H9 (cell line): ENCODE measurements at regions not wholly inside any gene's neighbourhood (a gene's known extent, or its start where the extent isn't known, plus 50 kb on each side); places are given as distances from the start of the nearest gene placed in this dataset.

Source experiments
- DNase-seq: peaks from one replicate; pipeline ENCODE4 v3.0.0-alpha.2; 2017
- H2AFZ ChIP-seq: one replicate; pipeline ENCODE4 v1.6.1; 2013; ENCODE audit warnings: mild to moderate bottlenecking, low read length, control low read depth, moderate library complexity
- H2AK5ac ChIP-seq: 2 replicates; pipeline ENCODE4 v1.6.1; 2013; ENCODE audit warnings: low read length, control low read depth, mixed read lengths; ENCODE audit not compliant: insufficient read length
- H2BK120ac ChIP-seq: one replicate; pipeline ENCODE4 v1.6.1; 2013; ENCODE audit warnings: low read depth, mild to moderate bottlenecking, low read length, control low read depth, inconsistent platforms; ENCODE audit not compliant: poor library complexity, severe bottlenecking
- H2BK12ac ChIP-seq: 2 replicates; pipeline ENCODE4 v1.6.1; 2013; ENCODE audit warnings: low read length, control low read depth, mixed read lengths, low read depth; ENCODE audit not compliant: insufficient read length
- H2BK15ac ChIP-seq: 2 replicates; pipeline ENCODE4 v1.6.1; 2013; ENCODE audit warnings: low read depth, low read length, control low read depth
- H2BK20ac ChIP-seq: one replicate; pipeline ENCODE4 v1.6.1; 2013; ENCODE audit warnings: low read depth, mild to moderate bottlenecking, low read length, control low read depth, inconsistent platforms; ENCODE audit not compliant: poor library complexity, severe bottlenecking
- H2BK5ac ChIP-seq: 2 replicates; pipeline ENCODE4 v1.6.1; 2013; ENCODE audit warnings: low read length, control low read depth, mixed read lengths; ENCODE audit not compliant: insufficient read length
- H3K14ac ChIP-seq: 2 replicates; pipeline ENCODE4 v1.6.1; 2013; ENCODE audit warnings: low read length, control low read depth; ENCODE audit not compliant: insufficient read depth
- H3K18ac ChIP-seq: 2 replicates; pipeline ENCODE4 v1.6.1; 2013; ENCODE audit warnings: low read depth, mild to moderate bottlenecking, mixed read lengths, low read length, control low read depth; ENCODE audit not compliant: insufficient read length
- H3K23ac ChIP-seq: 2 replicates; pipeline ENCODE4 v1.6.1; 2013; ENCODE audit warnings: low read length, control low read depth, mixed read lengths, low read depth; ENCODE audit not compliant: insufficient read length
- H3K23me2 ChIP-seq: 2 replicates; pipeline ENCODE4 v1.6.1; 2013; ENCODE audit warnings: low read depth, mild to moderate bottlenecking, mixed read lengths, low read length, control low read depth; ENCODE audit not compliant: insufficient read length, poor library complexity, severe bottlenecking
- H3K27ac ChIP-seq: 2 replicates; pipeline ENCODE4 v1.5.1; 2013; ENCODE audit warnings: low read length, control low read depth, mixed read lengths, low read depth; ENCODE audit not compliant: insufficient read length
- H3K27me3 ChIP-seq: 2 replicates; pipeline ENCODE4 v1.6.1; 2013; ENCODE audit warnings: low read length, control low read depth, inconsistent platforms; ENCODE audit not compliant: insufficient read depth
- H3K4ac ChIP-seq: 2 replicates; pipeline ENCODE4 v1.6.1; 2013; ENCODE audit warnings: low read depth, mild to moderate bottlenecking, control low read depth, inconsistent platforms, low read length, moderate library complexity
- H3K4me1 ChIP-seq: 2 replicates; pipeline ENCODE4 v1.6.1; 2013; ENCODE audit warnings: low read length, control low read depth, inconsistent platforms; ENCODE audit not compliant: insufficient read depth
- H3K4me2 ChIP-seq: 2 replicates; pipeline ENCODE4 v1.6.1; 2013; ENCODE audit warnings: low read length, control low read depth, mixed read lengths; ENCODE audit not compliant: insufficient read length, insufficient read depth
- H3K56ac ChIP-seq: 2 replicates; pipeline ENCODE4 v1.6.1; 2013; ENCODE audit warnings: low read depth, mild to moderate bottlenecking, mixed read lengths, low read length, control low read depth; ENCODE audit not compliant: insufficient read length
- H3K79me1 ChIP-seq: 2 replicates; pipeline ENCODE4 v1.6.1; 2013; ENCODE audit warnings: low read depth, mild to moderate bottlenecking, moderate library complexity, low read length, control low read depth, inconsistent platforms; ENCODE audit not compliant: insufficient read depth, poor library complexity, severe bottlenecking
- H3K79me2 ChIP-seq: 2 replicates; pipeline ENCODE4 v1.6.1; 2013; ENCODE audit warnings: low read length, control low read depth, inconsistent platforms; ENCODE audit not compliant: insufficient read depth
- H3K9ac ChIP-seq: 2 replicates; pipeline ENCODE4 v1.6.1; 2013; ENCODE audit warnings: low read length, control low read depth, mixed read lengths; ENCODE audit not compliant: insufficient read length; ENCODE audit errors: extremely low read depth
- H3K9me3 ChIP-seq: one replicate; pipeline ENCODE4 v1.6.1; 2013; ENCODE audit warnings: low read depth, low read length, inconsistent platforms; ENCODE audit not compliant: control insufficient read depth
- H3T11ph ChIP-seq: one replicate; pipeline ENCODE4 v1.6.1; 2013; ENCODE audit warnings: mild to moderate bottlenecking, low read length, control low read depth, inconsistent platforms
- H4K20me1 ChIP-seq: one replicate; pipeline ENCODE4 v1.6.1; 2013; ENCODE audit not compliant: control insufficient read depth, insufficient read length, insufficient read depth
- H4K5ac ChIP-seq: 2 replicates; pipeline ENCODE4 v1.6.1; 2013; ENCODE audit warnings: low read depth, mild to moderate bottlenecking, mixed read lengths, low read length, control low read depth; ENCODE audit not compliant: insufficient read length
- H4K8ac ChIP-seq: replicated peaks from 2 replicates; pipeline ENCODE4 v1.6.1; 2013; ENCODE audit warnings: low read length, control low read depth, mixed read lengths, low read depth; ENCODE audit not compliant: insufficient read length
- H4K91ac ChIP-seq: 2 replicates; pipeline ENCODE4 v1.6.1; 2013; ENCODE audit warnings: low read depth, mild to moderate bottlenecking, moderate library complexity, mixed read lengths, low read length, control low read depth; ENCODE audit not compliant: insufficient read length
- H3K27ac Mint-ChIP-seq, 3 experiments: 2 replicates in 2 of 3; 3 replicates in 1 of 3; pipeline ENCODE4 v1.8.0; 2020 to 2021; ENCODE audit warnings: mixed read lengths in 3 of 3, mild to moderate bottlenecking in 1 of 3, moderate library complexity in 1 of 3
- H3K27me3 Mint-ChIP-seq: 2 replicates; pipeline ENCODE4 v1.8.0; 2021; ENCODE audit warnings: low read depth, mild to moderate bottlenecking, moderate library complexity, mixed read lengths
- H3K36me3 Mint-ChIP-seq, 3 experiments: 2 replicates in 2 of 3; 3 replicates in 1 of 3; pipeline ENCODE4 v1.8.0; 2020 to 2021; ENCODE audit warnings: low read depth in 3 of 3, mixed read lengths in 3 of 3; ENCODE audit not compliant: insufficient read depth in 1 of 3
- H3K4me1 Mint-ChIP-seq, 2 experiments: 2 replicates each; pipeline ENCODE4 v1.8.0; 2020; ENCODE audit warnings: mixed read lengths in 2 of 2
- H3K4me3 Mint-ChIP-seq, 2 experiments: 2 replicates in 1 of 2; 3 replicates in 1 of 2; pipeline ENCODE4 v1.8.0; 2020 to 2021; ENCODE audit warnings: mild to moderate bottlenecking in 2 of 2, mixed read lengths in 2 of 2, moderate library complexity in 1 of 2
- H3K9me3 Mint-ChIP-seq, 2 experiments: 2 replicates in 1 of 2; 3 replicates in 1 of 2; pipeline ENCODE4 v1.8.0; 2020; ENCODE audit warnings: mild to moderate bottlenecking in 2 of 2, mixed read lengths in 2 of 2, moderate library complexity in 1 of 2
- CTCF ChIP-seq: fragments of 200-600 bp; sonication (generic); conservative IDR thresholded peaks from 3 replicates; pipeline ENCODE4 v1.8.0; 2021; ENCODE audit warnings: antibody characterized with exemption, mild to moderate bottlenecking
- WGBS: extraction: QIAGEN DNeasy Blood & Tissue Kit; methylation state at CpG from one replicate; pipeline ENCODE4 v1.1.7; 2013; ENCODE audit warnings: missing lambda C conversion rate, low lambda C conversion rate, mixed read lengths; ENCODE audit not compliant: insufficient read length; ENCODE audit errors: extremely low coverage; 5-methylcytosine and 5-hydroxymethylcytosine counted together

GRCh38 chrX:21295246-21295820, 78.9 kb upstream of the CNKSR2 start:
- no peak overlapping the region for H3T11ph ChIP-seq
- no peak overlapping the region for H2AK5ac ChIP-seq
- no peak overlapping the region for H3K23ac ChIP-seq

More at GRCh38 chrX:21295246-21295820, 78.9 kb upstream of the CNKSR2 start:
- Mint-ChIP-seq H3K4me1 (no peaks in the 10 kb centered on the region; a peak in 1 of 4 replicates), H3K4me3 (no peak overlapping the region), H3K9me3 (peaks cover 0 to 29% of the 10 kb centered on the region in 2 experiments; a peak in 4 of 5 replicates), H3K36me3 (no peaks in the 10 kb centered on the region), H3K27me3 (no peaks in the 10 kb centered on the region), H3K27ac (no peak overlapping the region; a peak in 1 of 7 replicates)
- no peaks in the 10 kb centered on the region for H4K20me1 ChIP-seq
- H3K9ac ChIP-seq: no peak overlapping the region
- peak; percentile 22 for DNase-seq
- no peak overlapping the region for H2AFZ ChIP-seq
- no peak overlapping the region for H4K91ac ChIP-seq
- no peaks in the 10 kb centered on the region for H3K23me2 ChIP-seq
- H3K4ac ChIP-seq: no peak overlapping the region
- H3K18ac ChIP-seq: no peak overlapping the region
- WGBS: no CpG with 5 or more reads among the region's 12 CpGs
- no peak overlapping the region for H3K56ac ChIP-seq
- no peak overlapping the region for H2BK15ac ChIP-seq
- H4K5ac ChIP-seq: no peak overlapping the region
- TF ChIP-seq CTCF: peak; percentile 52
- no peak overlapping the region for H3K27ac ChIP-seq
- H3K9me3 ChIP-seq: peaks cover 9% of the 10 kb centered on the region
- no peak overlapping the region for H2BK5ac ChIP-seq
- H2BK12ac ChIP-seq: no peak overlapping the region
- H3K14ac ChIP-seq: no peak overlapping the region
- H2BK120ac ChIP-seq: no peak overlapping the region
- H3K79me2 ChIP-seq: no peaks in the 10 kb centered on the region
- H2BK20ac ChIP-seq: no peak overlapping the region
- H3K4me1 ChIP-seq: no peaks in the 10 kb centered on the region
- H4K8ac ChIP-seq: no peak overlapping the region
- no peaks in the 10 kb centered on the region for H3K79me1 ChIP-seq
- no peaks in the 10 kb centered on the region for H3K27me3 ChIP-seq
- no peak overlapping the region for H3K4me2 ChIP-seq
